NCI-H69 (cell line): ENCODE measurements at regions not wholly inside any gene's neighbourhood (a gene's known extent, or its start where the extent isn't known, plus 50 kb on each side); places are given as distances from the start of the nearest gene placed in this dataset.

Experiments
- DNase-seq: peaks from one replicate; lab custom pipeline; 2025; lab: John Stamatoyannopoulos, UW

- no peak for DNase-seq
Measured at GRCh38 chr20:1790386-1790785, 104.8 kb upstream of the SIRPA start.

- DNase-seq = no peak
Measured at GRCh38 chr20:1788044-1788443, 107.2 kb upstream of the SIRPA start.

GRCh38 chr20:1786486-1786885 lies 108.7 kb upstream of the SIRPA start:
- DNase-seq = peak; percentile 63

- no peak for DNase-seq
Measured at GRCh38 chr20:1784586-1784985, 110.6 kb upstream of the SIRPA start.

- DNase-seq = no peak
Measured at GRCh38 chr20:1783245-1783644, 112.0 kb upstream of the SIRPA start.

GRCh38 chr20:1782181-1782580 lies 113.0 kb upstream of the SIRPA start:
- no peak for DNase-seq

- no peak for DNase-seq
Measured at GRCh38 chr20:1779567-1779966, 115.6 kb upstream of the SIRPA start.

GRCh38 chr20:1778338-1778737 lies 116.9 kb upstream of the SIRPA start:
- no peak for DNase-seq

GRCh38 chr20:1777476-1777820 lies 117.8 kb upstream of the SIRPA start:
- no peak for DNase-seq

- peak; percentile 92 for DNase-seq
Measured at GRCh38 chr20:1776681-1777475, 118.3 kb upstream of the SIRPA start.

GRCh38 chr20:1775117-1775516 lies 117.5 kb upstream of the SIRPG start:
- DNase-seq = no peak

- DNase-seq = no peak
Measured at GRCh38 chr20:1774479-1774878, 116.9 kb upstream of the SIRPG start.

- DNase-seq = no peak
Measured at GRCh38 chr20:1773816-1774215, 116.2 kb upstream of the SIRPG start.

GRCh38 chr20:1769491-1769890 lies 111.9 kb upstream of the SIRPG start:
- no peak for DNase-seq

- DNase-seq = no peak
Measured at GRCh38 chr20:1766731-1767130, 109.2 kb upstream of the SIRPG start.

GRCh38 chr20:1764136-1765033 lies 106.8 kb upstream of the SIRPG start:
- DNase-seq = peak; percentile 84

GRCh38 chr20:1761598-1761997 lies 104.0 kb upstream of the SIRPG start:
- DNase-seq = no peak

- no peak for DNase-seq
Measured at GRCh38 chr20:1761116-1761515, 103.5 kb upstream of the SIRPG start.

GRCh38 chr20:1758765-1759164 lies 101.2 kb upstream of the SIRPG start:
- no peak for DNase-seq

- no peak for DNase-seq
Measured at GRCh38 chr20:1757606-1758512, 100.3 kb upstream of the SIRPG start.

- no peak for DNase-seq
Measured at GRCh38 chr20:1757072-1757471, 99.5 kb upstream of the SIRPG start.

GRCh38 chr20:1754749-1755148 lies 97.2 kb upstream of the SIRPG start:
- no peak for DNase-seq
